ENCODE measurements at regions not wholly inside any gene's neighbourhood (a gene's known extent, or its start where the extent isn't known, plus 50 kb on each side); places are given as distances from the start of the nearest gene placed in this dataset.

GRCh38 chr11:90590286-90590685 lies 367.4 kb upstream of the CHORDC1 start:
- no peak overlapping the region for H3K18ac ChIP-seq (ENCODE audit: low read depth, low read length)
- H4K5ac ChIP-seq (ENCODE audit: low read depth, low read length), result no peak overlapping the region
- POLR2A ChIA-PET (ENCODE audit: unreplicated experiment), result no interaction called here
- no peak overlapping the region for H2BK5ac ChIP-seq (ENCODE audit: low read depth, low read length, poor library complexity, severe bottlenecking)
- no peak overlapping the region for H2AK9ac ChIP-seq (replicated peaks; ENCODE audit: low read depth, low read length, poor library complexity)
- intact Hi-C loops (cut with micrococcal nuclease) (no loop called here), dilution Hi-C loops (cut with HindIII; ENCODE audit: low sequenced_read_pairs, unreplicated experiment) (no loop called here), in situ Hi-C loops (cut with MboI; ENCODE audit: low sequenced_read_pairs) (no loop called here)
- no peak overlapping the region for H2AFZ ChIP-seq (replicated peaks; ENCODE audit: low read length, poor library complexity)
- H2AK5ac ChIP-seq (ENCODE audit: low read depth, low read length), result no peak overlapping the region
- H3K14ac ChIP-seq (replicated peaks; ENCODE audit: low read depth, low read length), result no peak overlapping the region
- TF ChIP-seq POLR2A (IDR thresholded peaks at IDR 0.05; ENCODE audit: low read depth, low read length), result no peak
- no peak for TF ChIP-seq NFE2L2 (IDR thresholded peaks at IDR 0.05; ENCODE audit: low read depth, low read length)
- no peak for TF ChIP-seq CTCF (conservative IDR thresholded peaks at IDR 0.05; ENCODE audit: low read depth, low read length)
- TF ChIP-seq BHLHE40 (IDR thresholded peaks at IDR 0.05; ENCODE audit: low read depth, low read length), result no peak
- no peak for TF ChIP-seq RAD21 (IDR thresholded peaks at IDR 0.05; ENCODE audit: low read length)
- no peak for TF ChIP-seq CHD1 (IDR thresholded peaks at IDR 0.05; ENCODE audit: low read depth, low read length)
- TF ChIP-seq MAFK (IDR thresholded peaks at IDR 0.05; ENCODE audit: low read depth, low read length), result no peak
- no peak for TF ChIP-seq SMC3 (IDR thresholded peaks at IDR 0.05; ENCODE audit: low read depth, low read length)
- TF ChIP-seq CEBPB (IDR thresholded peaks at IDR 0.05; ENCODE audit: low read depth, low read length), result no peak
- TF ChIP-seq FOS (IDR thresholded peaks at IDR 0.05; ENCODE audit: low read depth, low read length), result no peak
- no peak for TF ChIP-seq RFX5 (IDR thresholded peaks at IDR 0.05; ENCODE audit: low read depth, low read length)
- no peak for TF ChIP-seq MAZ (IDR thresholded peaks at IDR 0.05; ENCODE audit: borderline replicate concordance, low read depth, low read length)
- no peak for TF ChIP-seq MXI1 (IDR thresholded peaks at IDR 0.05; ENCODE audit: borderline replicate concordance, low read depth, low read length)
- TF ChIP-seq ELK1 (IDR thresholded peaks at IDR 0.05; ENCODE audit: borderline replicate concordance, low read depth, low read length), result no peak
- TF ChIP-seq RCOR1 (IDR thresholded peaks at IDR 0.05; ENCODE audit: insufficient replicate concordance, low read length), result no peak
- TF ChIP-seq USF2 (IDR thresholded peaks at IDR 0.05; ENCODE audit: low read depth, low read length), result no peak
- H3K27me3 ChIP-seq (ENCODE audit: control insufficient read depth, insufficient read depth, low read length), result no peaks in the 10 kb centered on the region
- no peaks in the 10 kb centered on the region for H3K79me1 ChIP-seq (ENCODE audit: low read depth in 1 of 2, low read length in 2 of 2)
- H2BK20ac ChIP-seq (ENCODE audit: low read depth, low read length), result no peak overlapping the region
- no peak for DNase-seq
- no TSS peak for BruUV-seq (replicated peaks)
- no peak overlapping the region for H3K9ac ChIP-seq (ENCODE audit: low read depth, low read length)
- no CpG with 5 or more reads among the region's 1 CpG for WGBS, 2 experiments (ENCODE audit: extremely low coverage in 2 of 2, insufficient read length in 1 of 2)
- H3K9me3 ChIP-seq (ENCODE audit: control insufficient read depth, insufficient read depth, low read length), result peaks cover 3% of the 10 kb centered on the region
- H2BK120ac ChIP-seq (ENCODE audit: low read depth, low read length), result no peak overlapping the region
- H2BK15ac ChIP-seq (ENCODE audit: low read depth, low read length), result no peak overlapping the region
- H4K8ac ChIP-seq (ENCODE audit: low read depth in 2 of 2, low read length in 2 of 2), result no peak overlapping the region
- no peak overlapping the region for H4K91ac ChIP-seq (ENCODE audit: insufficient read depth, low read depth, low read length)
- no peaks in the 10 kb centered on the region for H4K20me1 ChIP-seq (ENCODE audit: insufficient read depth, low read length)
- no peaks in the 10 kb centered on the region for H3K36me3 ChIP-seq (ENCODE audit: control insufficient read depth, insufficient read depth, low read length)
- no peak overlapping the region for H3K27ac ChIP-seq (ENCODE audit: insufficient read depth, low read length)
- H3K9me1 ChIP-seq (ENCODE audit: insufficient read depth, low read length), result no peaks in the 10 kb centered on the region
- no peak overlapping the region for H3K4me3 ChIP-seq (ENCODE audit: insufficient read depth, low read depth, low read length)
- H3K56ac ChIP-seq (ENCODE audit: extremely low read depth, insufficient read depth, low read length), result no peak overlapping the region
- ATAC-seq (ENCODE audit: low read depth), result no peak
- no peaks in the 10 kb centered on the region for H3K4me1 ChIP-seq (ENCODE audit: control insufficient read depth, insufficient read depth, low read length)
- CTCF ChIA-PET, result no interaction called here
- H3K4me2 ChIP-seq (ENCODE audit: low read depth, low read length), result no peak overlapping the region
- no peak overlapping the region for H3K23ac ChIP-seq (ENCODE audit: low read depth, low read length)
- H3K4ac ChIP-seq (ENCODE audit: low read depth, low read length), result no peak overlapping the region

Measured in IMR-90 (cell line).